ENCODE measurements at regions not wholly inside any gene's neighbourhood (a gene's known extent, or its start where the extent isn't known, plus 50 kb on each side); places are given as distances from the start of the nearest gene placed in this dataset.
"Not testable (repeated sequence)": the region's sequence is repeated elsewhere in the genome, so short reads cannot be mapped to it uniquely, and the experiment has no call there.

DNA sequence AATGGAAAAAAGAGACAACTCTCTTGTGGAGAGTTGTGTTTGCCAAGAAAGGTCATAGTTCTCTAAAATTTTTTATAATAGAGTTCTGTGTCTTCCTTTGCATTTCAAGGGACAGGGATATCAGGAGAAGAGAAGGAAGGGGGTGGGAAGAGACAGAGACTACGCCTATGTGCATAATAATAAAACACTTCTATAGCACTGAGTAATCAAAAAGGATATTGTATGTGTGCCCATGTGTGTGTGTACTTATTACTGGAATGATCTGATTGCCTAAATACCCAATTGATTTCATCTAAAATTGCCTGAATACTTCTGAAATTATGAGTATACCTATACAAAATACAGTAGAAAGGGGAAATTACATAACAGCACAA lies 803.7 kb upstream of the ACVR2A start:
- DNase-seq = no peak

DNA sequence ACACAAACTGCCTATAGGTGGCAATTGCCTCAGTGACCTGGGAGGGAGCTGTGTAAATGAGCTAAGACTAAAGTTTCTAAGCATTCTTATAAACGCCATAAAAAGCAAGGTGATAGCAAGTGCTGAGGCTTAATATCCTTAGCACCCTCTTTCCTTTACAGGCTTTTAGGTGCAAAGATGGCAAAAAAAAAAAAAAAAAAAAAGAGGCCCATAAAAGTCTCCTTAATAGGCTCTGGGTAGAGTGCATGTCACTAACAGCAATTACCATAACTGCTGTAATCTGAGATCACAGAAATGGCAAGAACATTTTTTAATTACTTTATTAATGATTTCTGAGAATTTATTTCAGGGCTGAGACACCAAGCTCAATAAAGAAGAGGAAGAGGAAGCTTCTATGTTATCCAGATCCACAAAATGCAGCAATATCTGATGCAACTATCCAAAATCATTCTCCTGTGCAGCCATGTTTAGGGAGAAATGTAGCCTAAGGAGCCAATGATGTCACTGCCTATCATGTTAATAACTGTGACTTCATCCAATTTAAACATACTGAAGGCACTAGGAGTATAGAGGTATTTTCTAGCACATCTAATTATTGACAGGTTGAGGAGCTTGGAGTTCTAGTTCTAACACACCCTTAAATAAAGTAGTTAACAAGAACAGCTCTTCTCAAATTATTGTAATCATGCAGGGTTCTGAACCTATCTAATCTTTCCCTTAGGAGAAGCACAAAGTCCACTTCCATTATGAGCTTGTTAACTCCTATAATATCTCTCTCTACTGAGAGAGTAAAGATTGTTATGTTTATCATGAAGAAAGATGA lies 804.3 kb upstream of the ACVR2A start:
- no peak for DNase-seq

DNA sequence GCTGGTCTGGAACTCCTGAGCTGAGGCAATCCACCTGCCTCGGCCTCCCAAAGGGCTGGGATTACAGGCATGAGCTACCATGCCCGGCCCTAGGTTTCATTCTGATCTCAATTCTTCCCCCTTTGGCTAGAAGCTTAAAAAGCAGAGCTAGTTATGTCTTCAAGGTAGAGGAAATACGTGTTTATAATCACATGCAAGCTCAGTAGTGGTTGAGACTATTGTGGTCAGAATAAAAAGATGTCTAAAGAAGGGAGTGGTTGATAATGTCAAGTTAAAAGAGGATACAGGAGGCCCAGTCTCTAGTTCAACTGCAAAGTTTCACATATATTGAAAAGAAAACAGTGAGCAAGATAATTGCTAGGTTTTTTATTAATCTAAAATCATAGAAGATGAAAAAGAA lies 807.8 kb upstream of the ACVR2A start:
- DNase-seq = no peak

DNA sequence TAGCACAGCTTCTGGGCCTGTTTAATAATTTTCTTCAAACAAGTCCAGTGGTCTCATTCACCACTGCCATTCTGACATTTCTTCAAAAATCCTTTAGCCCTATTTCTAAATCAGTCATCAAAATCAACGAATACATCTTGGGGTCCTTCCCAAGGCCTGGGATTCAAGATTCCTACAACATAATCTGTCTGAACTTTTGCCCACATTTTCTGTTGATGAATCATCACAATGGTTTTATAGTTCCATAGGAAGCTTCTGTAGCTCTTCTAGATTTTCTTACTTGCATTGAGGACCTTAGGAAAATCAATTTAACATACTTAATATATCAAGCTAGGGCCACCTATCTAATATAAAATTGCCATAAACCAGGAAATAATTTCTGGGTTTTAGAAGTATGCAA lies 811.8 kb upstream of the ACVR2A start:
- no peak for DNase-seq

DNA sequence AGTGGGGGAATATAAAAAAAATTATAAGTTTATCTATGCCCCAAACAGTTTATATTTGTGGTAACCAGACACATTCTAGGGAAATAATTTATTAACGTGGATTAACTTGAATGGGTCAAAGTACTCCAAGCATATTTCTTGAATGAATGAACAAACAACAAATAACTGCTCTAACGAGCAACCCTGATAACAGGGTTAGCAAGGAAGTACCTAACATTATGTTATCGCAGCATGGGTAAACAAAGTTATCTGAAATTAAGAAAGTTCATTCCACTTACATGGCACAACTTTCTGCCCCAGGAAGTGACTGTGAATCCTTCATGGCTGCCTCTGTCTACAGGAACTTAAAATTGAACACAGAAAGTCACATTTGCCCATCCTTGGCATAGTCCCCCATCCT lies 812.9 kb upstream of the ACVR2A start:
- DNase-seq = no peak

DNA sequence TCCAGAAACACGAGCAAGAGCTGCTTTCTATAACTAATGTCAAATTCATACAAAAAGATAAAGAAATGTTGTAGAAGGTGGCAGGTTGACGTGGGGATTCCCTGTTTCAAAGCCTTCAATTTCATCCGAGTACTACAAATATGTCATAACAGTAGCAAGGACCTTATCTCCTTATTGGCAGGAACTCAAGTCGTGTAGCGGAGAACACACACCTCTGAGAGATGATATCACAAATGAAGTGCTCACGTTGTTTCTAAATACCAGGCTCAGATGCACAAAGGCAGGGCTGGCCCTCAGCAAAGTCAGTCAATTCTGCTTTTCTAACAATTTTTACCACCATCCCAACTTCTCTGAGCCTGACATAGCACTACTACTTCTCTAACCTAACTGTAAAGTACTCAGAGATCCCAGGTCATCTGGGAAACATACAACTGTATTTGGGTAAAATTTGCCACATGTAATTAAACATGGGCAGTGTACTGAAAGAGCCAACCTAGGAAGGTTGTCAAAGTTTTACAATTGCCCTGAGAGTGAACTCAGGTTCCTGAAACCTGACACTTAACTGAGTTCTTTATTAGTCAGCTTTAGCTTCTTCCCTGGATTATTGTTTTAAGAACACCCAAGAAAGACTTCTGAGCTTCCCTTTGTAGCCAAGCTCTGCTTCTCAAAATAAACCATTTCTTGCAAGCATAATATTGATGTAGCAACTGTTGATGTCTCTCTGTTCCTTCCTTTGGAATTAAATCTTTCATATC lies 813.7 kb upstream of the ACVR2A start:
- DNase-seq = no peak

DNA sequence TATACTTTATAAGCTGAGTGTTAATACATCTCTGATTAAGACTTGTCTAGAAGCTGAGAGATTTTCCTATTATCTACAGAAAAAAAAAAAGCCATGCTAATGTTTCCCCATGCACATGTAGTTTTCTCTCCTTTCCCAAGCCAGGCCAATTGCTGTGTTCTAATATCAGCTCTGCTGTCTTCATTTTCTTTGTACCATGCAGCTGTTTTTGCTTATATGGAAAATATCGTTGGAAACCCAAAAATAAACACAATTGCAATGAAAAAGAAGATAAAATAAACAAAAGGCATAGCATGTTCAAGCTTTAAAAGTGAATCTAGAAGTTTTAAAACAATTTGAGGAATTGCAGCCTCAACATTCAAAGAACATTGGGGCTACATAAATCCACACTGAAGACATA lies 817.4 kb upstream of the ACVR2A start:
- no peak for DNase-seq

DNA sequence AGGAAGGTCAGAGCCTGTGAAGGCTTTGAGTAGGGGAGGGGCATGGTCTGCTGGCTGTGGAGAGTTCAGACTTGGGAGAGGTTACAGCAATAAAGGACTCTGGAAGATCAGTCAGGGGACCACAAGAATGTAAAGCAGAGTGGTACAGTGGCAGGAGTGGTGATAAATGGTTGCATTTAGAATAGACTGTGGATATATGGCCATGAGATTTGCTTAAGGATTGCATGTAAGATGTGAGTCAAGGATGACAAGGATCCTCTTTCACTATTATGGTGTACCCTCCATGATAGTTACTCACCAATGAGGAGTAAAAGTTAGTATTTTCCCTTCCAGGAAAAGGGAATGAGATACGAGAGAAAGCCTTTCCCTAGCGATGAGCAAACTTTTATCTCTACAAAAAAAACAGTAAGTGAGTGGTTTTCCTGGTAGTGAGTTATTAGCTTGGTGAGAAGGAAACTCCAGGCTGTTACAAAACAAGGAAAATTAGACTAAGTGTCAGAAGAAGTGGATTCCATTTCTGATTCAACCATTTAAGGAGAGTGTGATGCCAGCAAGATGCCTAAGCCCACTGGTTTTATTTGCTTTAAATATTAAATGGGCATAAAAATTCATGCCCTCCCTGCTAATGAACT lies 818.0 kb upstream of the ACVR2A start:
- DNase-seq = peak; percentile 50

DNA sequence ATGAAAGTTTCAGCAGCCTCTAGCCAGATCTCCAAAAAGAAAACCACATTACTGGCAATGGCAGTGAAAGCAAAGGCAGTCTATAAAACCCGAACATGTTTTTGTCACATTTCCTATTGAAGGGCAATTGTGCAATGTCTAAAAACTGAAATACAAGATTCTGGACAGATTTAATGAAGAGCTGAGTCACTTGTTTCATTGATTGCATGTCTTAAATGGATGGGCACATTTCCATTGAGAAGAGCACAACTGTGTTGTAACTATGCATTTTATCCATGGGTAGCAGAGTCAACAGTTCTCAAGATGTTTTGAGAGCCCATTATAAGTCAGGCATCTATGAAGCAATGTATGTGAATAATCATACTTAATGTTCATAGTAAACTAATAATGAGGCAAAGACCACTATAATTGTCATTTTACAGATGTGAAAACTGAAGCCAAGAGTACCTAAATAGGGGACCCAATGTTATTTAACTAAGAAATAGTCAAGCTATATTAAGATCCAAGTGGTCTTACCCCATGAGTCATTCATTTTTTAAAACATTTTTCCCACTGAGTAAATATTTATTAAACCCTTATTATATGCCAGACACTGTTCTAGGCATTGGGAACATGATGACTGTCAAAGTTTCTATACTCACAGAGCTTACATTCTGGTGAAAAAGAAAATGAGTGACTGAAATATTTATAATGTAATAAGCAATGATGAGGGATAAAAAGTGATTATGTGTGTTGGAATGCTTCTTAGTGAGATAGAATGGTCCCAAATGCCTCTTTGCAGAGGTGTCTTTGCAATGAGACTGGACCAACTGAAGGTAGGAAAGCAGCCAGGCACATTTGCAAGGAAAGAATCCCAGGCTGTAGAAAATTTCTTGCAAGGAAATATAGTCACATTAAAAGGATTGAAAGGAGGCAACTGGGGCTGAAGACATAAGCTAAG lies 818.9 kb upstream of the ACVR2A start:
- DNase-seq = peak; percentile 95

DNA sequence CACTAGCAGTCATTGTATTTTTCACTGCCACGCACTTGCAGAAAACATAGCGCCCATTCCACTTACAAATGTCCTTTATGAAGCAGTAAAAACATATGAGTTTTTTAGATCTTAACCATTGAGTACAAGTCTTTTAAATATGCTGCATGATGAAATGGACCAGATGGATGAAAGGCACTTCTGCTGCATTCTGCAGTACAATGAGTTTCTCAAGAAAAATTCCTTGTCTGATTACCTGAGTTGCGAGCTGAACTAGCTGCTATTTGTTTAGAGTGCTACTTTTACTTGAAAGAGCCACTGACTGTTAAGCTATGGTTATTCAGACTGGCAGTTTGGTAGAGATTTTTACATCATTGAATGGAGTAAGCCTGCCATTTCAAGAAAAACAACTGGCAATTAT lies 825.5 kb upstream of the ACVR2A start:
- DNase-seq = no peak

DNA sequence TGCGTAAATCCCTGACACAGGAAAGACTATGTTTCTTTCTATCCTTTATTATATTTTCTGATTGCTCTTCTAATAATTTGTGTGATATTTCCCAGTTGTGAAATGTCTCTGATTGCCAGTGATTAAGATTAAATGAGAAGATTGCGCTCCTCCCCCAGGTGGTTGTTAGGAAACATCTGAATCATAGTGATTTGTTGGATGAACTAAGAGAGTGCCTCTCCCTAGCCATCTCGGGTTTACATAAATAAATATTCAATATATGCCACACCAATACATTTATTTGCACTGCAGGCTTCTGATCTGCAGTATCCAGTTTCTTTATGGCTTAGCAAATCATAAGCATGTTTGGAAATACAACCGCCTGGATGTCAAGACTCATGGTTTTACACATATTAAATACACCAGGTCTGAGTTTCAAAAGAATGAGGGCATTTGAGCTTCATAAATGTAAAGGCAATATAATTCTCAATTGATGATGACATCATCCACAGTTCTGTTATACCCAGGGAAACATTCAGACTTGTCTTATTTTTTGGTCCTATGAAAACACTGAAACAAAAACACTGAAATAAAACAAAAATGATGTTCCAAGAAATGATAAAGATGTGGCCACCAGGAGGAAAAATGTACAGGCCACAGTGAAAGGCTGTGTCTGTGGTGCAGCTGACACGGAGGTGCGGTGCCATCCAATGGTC lies 826.7 kb upstream of the ACVR2A start:
- DNase-seq = no peak

DNA sequence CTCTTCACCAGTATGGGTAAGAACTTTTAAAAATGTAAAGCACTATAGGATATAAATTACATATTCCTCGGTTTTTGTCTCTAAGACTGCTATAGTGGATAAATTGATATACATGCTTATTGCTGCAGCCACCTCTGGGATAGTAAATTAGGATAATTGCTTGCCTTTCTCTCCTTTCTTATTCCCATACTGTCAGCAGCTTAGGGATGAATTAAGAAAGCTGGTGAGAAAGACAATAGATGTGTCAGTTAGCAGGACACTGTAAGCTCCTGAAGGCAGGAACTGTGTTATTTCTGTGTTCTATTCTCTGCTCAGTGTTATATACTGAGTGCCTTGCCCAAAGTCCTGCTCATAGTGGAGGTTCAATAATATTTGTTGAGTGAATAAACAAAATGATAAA lies 828.6 kb upstream of the ACVR2A start:
- DNase-seq = no peak

DNA sequence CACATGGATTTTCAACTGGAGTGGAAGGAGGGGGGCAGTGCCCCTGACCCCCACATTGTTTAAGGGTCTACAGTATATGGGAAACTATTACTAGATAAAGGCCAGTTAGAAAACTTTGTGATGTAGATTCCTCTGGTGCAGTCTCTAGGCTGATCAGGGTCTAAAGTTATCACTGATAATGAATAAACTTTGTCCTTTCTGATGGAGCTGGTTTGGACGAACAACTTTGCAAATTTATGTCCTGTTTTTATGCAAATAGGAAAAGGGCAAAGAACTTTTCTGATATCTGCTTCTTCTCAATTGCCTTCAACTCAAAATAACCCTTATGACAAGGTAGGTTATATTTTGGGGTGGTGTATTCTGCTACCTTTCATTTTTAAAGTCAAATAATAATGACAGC lies 829.2 kb upstream of the ACVR2A start:
- DNase-seq = no peak

DNA sequence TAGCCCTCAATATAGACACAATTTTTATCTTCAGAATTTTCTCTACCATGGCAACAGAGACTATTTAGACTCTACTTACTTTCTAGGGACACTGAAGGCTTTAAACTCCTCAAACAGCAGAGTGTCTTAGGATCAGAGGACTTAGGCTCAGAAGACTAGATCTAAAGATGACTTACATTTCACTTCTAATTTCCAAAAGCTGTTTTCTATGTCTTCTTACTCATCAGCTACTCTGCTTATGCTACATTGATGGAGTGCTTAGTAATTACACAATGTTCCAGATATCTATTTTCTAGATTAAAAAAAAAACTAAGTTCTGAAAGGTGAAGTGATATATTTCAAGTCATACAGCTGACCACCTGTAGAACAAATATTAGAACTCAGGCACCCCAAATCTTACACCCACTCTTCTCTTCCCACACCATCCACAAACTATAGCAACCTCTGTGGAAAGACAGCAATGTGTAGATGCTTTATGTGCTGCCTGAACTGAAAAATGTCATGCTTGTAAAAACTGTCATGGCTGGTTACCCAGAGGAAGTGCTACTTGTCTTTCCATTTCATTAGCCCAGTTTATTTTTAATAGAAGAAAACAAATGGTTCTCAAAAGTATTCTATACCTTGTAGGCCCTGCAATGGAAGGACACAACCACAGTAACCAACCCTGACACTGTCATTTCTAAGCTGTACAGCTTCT lies 831.0 kb upstream of the ACVR2A start:
- DNase-seq = peak; percentile 26

DNA sequence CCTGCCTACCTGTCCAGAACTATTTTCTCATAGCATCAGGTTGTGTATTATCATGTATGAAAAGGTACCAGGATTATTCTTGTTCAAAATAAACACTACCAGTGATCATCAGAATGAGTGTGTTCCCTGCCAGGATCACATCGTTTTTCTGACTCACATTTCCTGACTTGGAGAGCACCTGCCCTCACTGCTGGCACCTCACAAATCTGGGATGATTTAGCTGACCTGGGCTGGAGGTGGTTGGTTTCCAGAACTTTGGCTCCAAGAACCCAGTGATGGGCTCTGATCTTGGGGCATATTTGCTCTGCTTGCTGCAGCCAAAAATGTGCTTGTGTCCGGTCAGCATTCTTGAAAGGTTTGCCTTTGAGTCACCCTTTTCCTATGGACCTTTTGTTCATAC lies 836.3 kb upstream of the ACVR2A start:
- DNase-seq = no peak

DNA sequence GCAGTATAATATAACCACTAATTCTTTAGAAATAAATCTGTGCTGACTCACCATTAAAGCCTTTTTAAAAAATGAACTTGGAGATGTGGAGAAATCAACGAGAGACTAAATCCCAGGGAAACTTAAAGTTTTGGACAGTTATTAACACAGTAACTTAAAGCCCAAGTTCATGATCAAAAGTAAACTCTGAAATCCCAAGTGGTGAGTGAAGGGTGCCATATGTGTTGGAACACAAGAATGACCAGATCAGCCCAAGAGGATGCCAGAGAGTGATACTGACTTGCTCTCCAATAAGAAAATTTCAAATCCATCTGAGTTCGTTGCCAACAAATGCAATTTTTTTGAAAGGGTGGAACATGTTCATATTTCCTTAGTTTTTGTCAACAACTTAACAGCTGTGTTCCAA lies 838.1 kb upstream of the ACVR2A start:
- no peak for DNase-seq

DNA sequence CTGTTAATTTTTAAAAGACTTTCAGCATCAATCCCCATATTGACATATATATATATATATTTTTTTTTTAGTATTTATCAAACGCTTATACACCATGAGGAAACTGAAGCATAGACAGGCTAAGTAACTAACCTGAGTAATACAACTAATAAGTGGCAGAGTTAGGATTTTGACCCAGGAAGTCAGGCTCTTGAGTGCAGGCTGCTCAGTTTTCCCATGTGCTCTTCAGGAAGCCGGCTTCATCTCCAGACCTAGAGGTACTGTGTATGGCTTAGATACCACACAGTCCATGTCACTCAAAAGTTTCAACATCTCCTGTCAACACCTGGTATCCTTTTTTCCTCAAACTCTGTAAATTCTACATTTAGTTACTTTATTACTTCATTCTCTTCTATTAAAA lies 841.7 kb upstream of the ACVR2A start:
- no peak for DNase-seq

DNA sequence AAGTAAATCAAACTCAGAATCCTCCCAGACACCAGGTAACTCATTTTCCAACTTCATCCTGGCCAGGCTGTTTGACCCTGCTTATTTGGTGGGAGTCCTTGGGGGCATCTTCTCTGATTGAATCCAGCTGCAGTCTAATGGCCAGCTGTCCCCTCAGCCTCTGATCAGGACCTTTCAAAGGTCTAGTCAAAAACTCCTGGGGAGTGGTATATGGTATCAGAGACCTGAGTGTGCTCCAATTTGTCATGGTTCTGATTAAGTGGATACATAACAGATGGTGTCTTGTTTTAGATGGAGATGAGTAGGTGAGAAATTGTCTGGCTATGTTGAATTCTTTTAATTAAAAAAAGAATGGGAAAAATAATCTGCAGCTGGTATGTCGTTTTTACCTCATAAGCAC lies 842.6 kb upstream of the ACVR2A start:
- DNase-seq = no peak

DNA sequence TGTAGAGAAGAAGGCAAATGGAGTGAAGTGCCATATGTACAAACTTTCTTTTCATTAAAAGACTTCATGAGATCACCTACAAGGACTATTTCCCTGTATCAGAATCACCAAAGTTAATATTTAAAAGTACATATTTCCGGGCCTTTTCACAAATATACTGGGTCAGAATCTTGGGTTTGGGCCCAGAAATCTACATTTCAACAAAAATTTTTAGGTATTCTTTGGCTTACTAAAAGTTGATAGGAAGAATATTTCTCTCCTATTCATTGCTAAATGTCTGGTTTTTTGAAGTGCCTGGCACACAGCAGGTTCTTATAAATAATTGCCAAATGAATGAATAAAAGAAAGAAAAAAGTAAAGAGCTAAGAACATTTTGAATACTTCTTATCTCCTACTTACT lies 843.8 kb upstream of the ACVR2A start:
- no peak for DNase-seq

DNA sequence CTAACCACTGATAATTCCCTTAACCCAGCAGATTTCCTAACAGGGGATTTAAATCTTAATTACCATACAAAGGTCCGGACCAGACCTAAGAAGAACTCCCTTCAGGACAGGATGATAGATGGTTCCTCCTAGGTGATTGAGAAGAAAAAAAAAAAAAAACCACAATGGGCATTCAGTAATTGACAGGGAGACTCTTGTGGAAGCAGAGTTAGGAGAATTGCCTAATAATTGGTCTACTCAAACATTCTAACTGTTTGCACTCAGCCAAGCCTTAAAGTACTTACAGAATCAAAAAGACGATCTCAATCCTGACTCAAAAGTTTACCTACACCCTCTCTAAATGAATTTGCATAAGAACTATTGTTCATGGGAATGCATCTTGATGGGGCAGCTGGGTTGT lies 844.7 kb upstream of the ACVR2A start:
- not testable (repeated sequence) for DNase-seq

DNA sequence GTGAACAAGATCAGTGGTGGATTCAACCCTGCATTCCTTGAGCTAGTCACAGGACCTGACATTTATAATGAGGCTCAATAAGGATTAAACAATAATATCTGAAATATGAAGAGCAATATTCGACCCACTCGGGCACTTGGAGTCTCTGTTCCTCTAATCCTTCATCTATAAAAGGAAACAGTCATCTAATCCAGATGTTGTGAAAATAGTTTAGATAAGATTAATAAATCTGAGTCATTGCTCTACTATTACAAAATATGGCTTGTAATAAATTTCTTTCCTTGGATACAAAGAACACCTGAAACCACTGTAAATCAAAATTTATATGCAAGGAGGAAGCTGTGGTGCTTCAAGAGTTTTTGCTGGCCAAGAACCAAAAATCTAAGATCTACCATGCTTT lies 846.9 kb upstream of the ACVR2A start:
- peak; percentile 52 for DNase-seq

DNA sequence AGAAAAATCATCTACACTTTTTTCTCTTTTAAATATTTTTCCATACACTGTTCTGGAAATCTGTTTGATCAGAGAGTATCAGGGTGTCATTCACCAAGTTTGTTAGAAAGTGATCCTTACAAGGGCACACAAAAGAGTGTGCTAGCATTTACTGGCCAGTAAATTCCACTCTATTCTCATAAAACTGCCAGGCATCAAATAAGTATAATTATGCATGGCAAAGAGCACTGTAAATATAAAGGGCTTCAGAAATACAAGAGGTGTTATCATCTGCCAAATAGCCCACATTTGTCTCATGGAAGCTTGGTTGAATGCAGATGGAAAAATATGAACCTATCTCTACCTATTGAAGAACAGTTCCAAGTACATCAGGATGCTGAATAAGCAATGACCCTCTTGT lies 847.3 kb upstream of the ACVR2A start:
- peak; percentile 82 for DNase-seq

Data from DMS79 treated with DMSO at 0.1 percent for 48 hours (cell line).